ENCODE measurements at regions not wholly inside any gene's neighbourhood (a gene's known extent, or its start where the extent isn't known, plus 50 kb on each side); places are given as distances from the start of the nearest gene placed in this dataset.

GRCh38 chr5:145210020-145210419 lies 625.1 kb downstream of the PRELID2 start:
- TF ChIP-seq CTCF (IDR thresholded peaks at IDR 0.05; ENCODE audit: borderline replicate concordance, extremely low read depth, low read length, poor library complexity, severe bottlenecking), result no peak
- no peak for TF ChIP-seq EZH2 (IDR thresholded peaks at IDR 0.05; ENCODE audit: borderline replicate concordance, low read depth, low read length, severe bottlenecking)
